HG02852 (cell line): ENCODE measurements at regions not wholly inside any gene's neighbourhood (a gene's known extent, or its start where the extent isn't known, plus 50 kb on each side); places are given as distances from the start of the nearest gene placed in this dataset.
"Not testable (repeated sequence)": the region's sequence is repeated elsewhere in the genome, so short reads cannot be mapped to it uniquely, and the experiment has no call there.

Experiments used
- ATAC-seq: cut with Tn5 transposase; IDR thresholded peaks from one replicate; pipeline ENCODE4 v1.9.1; 2021; ENCODE audit warnings: mild to moderate bottlenecking, moderate library complexity; ENCODE audit not compliant: unreplicated experiment

- ATAC-seq: not testable (repeated sequence)
Observed at GRCh38 chr15:34528055-34528754, 55.2 kb downstream of the GOLGA8B start.

GRCh38 chr15:34527641-34528040, 55.8 kb downstream of the GOLGA8B start:
- ATAC-seq: not testable (repeated sequence)

GRCh38 chr15:34523849-34524248, 59.6 kb downstream of the GOLGA8B start:
- not testable (repeated sequence) for ATAC-seq

GRCh38 chr15:34522601-34523000, 60.9 kb downstream of the GOLGA8B start:
- ATAC-seq: not testable (repeated sequence)

- not testable (repeated sequence) for ATAC-seq
Observed at GRCh38 chr15:34521802-34522485, 61.5 kb downstream of the GOLGA8B start.

GRCh38 chr15:34520566-34520965, 62.9 kb downstream of the GOLGA8B start:
- ATAC-seq: no peak

- ATAC-seq: not testable (repeated sequence)
Observed at GRCh38 chr15:34520010-34520409, 63.4 kb downstream of the GOLGA8B start.

GRCh38 chr15:34514251-34514670, 69.2 kb downstream of the GOLGA8B start:
- peak; percentile 49 for ATAC-seq

- no peak for ATAC-seq
Observed at GRCh38 chr15:34512628-34513027, 70.8 kb downstream of the GOLGA8B start.

- no peak for ATAC-seq
Observed at GRCh38 chr15:34501131-34501530, 63.5 kb upstream of the GOLGA8A start.

- ATAC-seq: no peak
Observed at GRCh38 chr15:34496207-34496995, 58.8 kb upstream of the GOLGA8A start.

GRCh38 chr15:34495707-34496106, 58.1 kb upstream of the GOLGA8A start:
- ATAC-seq: not testable (repeated sequence)

- no peak for ATAC-seq
Observed at GRCh38 chr15:34494084-34494399, 56.4 kb upstream of the GOLGA8A start.

- ATAC-seq: no peak
Observed at GRCh38 chr15:34493001-34493400, 55.4 kb upstream of the GOLGA8A start.

- ATAC-seq: not testable (repeated sequence)
Observed at GRCh38 chr15:34491488-34491887, 53.9 kb upstream of the GOLGA8A start.

- ATAC-seq: no peak
Observed at GRCh38 chr15:34490417-34491193, 53.0 kb upstream of the GOLGA8A start.

- ATAC-seq: not testable (repeated sequence)
Observed at GRCh38 chr15:34488973-34489959, 51.7 kb upstream of the GOLGA8A start.
